GM19463 (cell line): ENCODE measurements at regions not wholly inside any gene's neighbourhood (a gene's known extent, or its start where the extent isn't known, plus 50 kb on each side); places are given as distances from the start of the nearest gene placed in this dataset.

ENCODE experiments used
- ATAC-seq: cut with Tn5 transposase; IDR thresholded peaks from one replicate; pipeline ENCODE4 v1.9.1; 2021; ENCODE audit warnings: mild to moderate bottlenecking, moderate library complexity; ENCODE audit not compliant: unreplicated experiment

DNA sequence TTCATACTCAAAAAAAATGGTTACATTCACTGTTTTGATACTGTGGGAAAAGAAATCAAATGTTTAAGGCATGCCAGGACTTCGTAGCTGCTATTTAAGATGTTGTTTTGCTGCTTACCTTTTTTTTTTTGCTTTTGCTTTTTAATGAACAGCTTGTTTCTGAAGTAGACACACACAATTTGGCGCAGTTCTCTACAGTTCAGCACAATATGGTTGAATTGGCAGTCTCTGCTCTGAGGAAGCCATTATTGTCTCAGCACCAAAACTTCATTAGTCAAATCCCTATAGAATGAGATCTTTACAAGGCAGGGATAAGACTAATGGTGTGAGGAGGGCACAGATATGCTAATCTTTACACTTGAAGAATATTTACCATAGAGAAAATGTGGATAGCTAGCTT is 197.6 kb downstream of the SLITRK5 start:
- no peak for ATAC-seq

DNA sequence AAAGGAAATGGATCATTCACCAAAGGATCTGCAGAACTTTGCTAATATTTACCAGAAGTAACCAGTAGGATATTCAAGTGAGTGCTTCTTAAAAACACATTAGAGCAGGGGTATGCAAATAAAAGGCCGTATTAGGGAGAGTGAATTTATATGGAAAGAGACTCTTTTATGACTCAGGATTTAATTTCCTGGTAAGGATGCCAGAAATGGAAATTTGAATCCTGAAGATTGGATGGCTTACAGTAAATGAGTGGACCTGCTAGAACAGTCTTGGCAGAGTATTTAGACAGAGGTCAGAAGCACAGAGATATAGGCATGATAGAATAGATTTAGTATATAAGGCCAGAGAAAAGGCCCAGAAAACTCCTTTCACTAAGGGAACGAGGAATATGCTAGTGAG is 201.6 kb downstream of the SLITRK5 start:
- ATAC-seq = no peak

DNA sequence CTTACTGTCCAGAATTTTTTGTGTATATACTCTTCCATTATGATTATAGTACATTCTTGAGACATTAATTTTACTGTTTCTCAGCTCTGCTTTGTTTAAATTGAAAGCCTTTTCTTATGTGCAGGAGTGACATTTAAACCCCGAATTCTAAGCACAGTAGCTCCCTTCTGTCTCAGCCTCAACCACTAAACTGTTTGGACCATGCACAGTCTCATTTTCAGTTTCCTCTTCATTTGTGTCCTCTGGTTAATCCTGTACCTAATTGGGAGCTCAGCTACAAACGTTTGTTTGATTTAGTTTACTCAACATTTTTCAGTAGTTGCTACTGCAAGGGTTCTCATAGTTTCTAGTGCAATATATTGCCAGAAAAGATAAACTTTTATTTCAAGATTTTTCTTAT is 206.3 kb downstream of the SLITRK5 start:
- ATAC-seq = no peak

DNA sequence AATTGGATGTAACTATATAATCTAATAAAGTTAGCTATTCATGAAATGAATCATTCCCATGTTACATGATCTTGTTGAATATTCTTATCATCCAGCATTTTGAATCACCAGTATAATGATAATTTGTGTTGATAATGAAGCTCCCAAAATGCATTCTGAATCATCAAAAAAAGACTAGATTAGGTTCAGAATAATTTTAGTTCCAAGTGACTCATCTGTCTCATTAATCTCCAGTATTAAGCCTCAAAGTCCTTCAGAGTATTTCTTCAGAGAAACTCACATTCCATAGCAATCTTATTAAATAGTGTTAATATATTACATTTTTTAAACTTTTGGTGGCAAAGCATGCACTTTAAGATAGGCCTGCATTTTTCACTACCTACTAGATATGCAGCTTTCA is 207.5 kb downstream of the SLITRK5 start:
- no peak for ATAC-seq

DNA sequence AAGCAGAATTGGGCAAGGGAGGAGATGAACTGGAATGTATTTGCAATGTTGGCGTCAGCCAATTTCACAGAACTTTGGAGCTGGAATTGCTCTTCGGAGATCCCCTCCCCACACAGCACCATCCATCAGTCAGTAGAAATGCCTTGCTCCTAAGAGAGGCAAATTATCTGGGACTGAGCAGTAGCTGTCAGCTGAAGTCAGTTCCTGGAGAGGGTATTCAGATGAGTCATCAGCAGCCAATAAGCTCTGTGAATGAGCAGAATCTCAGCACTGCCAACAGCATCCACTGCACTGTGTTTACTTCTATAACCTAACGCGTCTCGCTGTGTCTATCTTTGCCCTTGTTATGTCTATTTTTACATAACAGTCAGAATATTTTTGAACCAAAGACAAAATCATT is 213.7 kb downstream of the SLITRK5 start:
- ATAC-seq = no peak

DNA sequence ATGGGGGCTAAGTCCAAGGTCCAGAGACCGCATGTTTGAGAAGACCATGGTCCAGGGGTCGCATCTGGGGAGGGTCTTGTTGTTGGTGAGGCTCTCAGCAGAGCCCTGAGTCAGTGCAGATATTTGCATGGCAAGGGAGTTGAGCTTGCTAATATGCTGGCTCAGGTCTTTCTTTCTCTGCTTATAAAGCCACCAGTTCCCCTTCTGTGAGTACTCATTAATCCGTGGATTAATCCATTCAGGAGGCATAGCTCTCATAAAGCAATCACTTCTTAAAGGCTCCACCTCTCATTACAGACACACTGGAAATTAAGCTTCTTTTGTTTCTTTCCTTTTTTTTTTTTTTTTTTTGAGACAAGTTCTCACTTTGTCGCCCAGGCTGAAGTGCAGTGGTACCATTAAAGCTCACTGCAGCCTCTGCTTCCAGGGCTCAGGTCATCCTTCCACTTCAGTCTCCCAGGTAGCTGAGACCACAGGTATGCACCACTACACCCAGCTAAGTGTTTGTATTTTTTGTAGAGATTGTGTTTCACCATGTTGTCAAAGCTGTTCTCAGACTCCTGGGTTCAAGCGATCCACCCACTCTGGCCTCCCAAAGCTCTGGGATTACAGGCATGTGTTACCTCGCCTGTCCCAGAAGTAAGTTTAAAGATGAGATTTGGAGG is 216.4 kb downstream of the SLITRK5 start:
- ATAC-seq = no peak

DNA sequence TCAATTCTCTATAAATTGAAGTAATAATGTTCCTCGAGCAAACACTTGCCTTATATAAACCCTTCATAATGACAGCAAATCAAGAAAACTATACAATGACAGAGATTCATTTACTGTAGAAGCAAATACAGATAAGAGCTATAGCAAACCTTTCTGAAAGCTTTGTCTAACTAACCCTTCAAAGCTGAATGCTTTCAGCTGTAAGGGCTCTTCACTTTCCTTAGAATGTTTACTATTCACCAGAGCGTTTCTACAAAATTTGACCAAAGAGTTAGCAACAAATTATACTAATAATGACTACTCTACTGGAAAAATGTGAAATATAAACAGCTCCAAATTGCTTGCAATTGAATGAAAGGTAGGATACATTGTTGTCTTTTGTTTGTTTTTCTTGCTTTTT is 218.1 kb downstream of the SLITRK5 start:
- no peak for ATAC-seq

DNA sequence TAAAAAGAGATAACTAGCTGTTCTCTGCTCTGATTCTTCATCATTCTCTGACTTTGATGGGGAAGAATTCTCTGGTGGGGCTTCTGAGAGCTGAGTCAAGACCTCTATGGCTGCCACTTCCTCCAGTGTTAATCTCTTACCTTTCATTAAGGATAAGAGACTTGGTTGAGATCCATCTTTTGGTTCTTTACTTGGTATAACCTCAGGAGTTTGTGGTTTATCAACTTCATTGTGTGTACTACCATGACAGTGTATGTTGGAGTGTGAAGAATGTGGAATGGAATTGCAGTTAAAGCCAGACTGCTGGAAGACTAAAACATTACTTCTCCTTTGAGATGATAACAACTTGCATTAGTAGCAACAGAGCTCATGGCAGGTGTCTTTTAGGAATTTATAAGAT is 222.0 kb downstream of the SLITRK5 start:
- no peak for ATAC-seq

DNA sequence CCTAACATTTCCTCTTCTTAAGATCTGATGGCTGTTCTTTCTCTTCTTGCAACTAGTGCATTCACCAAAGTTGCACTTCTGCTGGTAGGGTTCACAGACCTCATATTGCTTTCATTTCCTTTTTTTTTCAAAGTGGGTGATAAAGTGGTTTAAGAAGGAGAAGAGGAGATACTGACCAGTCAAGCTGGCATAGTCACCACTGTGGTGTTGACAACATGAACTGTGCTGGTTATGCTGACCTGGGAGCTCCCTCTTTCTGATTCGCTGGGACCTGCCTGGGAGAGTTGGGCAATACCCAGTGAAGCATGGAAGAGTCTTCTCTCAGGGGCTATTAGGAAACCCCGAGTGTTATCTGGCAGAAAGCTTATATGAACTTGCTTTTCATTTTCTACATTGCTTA is 222.9 kb downstream of the SLITRK5 start:
- no peak for ATAC-seq

DNA sequence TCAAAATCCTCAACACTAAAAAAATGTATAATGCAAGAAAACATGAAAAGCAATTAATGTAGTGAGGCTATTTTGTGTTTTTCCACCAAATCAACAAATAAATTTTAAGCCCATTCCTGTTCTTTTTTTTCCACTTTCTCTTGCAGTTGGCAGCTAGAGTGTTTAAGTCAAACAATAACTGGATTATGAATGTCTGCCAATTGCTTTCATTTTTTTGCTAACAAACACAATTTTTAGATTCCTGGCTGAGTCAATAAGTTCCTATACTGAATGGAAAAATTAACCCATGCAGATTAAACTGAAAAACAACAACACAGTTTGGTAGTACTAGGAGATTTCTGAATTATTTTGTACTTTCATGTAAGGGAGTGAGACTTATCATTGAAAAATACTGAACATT is 232.4 kb downstream of the SLITRK5 start:
- ATAC-seq = no peak

DNA sequence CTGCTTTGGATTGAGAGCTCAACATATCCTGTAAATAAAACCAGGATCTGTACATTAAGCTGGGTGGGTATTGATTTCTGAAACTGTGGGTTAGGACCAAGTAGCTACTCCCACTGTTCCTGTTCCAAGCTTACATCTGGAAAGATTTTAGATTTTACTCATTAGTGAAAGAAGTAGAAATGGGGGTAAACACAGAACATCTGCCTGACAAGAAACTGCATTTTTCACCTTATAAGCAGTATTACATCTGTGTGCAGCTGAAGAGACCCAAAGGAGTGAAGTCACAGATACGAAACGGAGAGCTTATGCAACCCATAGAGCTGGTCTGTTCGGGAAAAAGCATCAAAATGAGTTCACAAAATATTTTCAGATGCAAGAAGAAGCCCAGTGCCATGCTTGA is 235.2 kb downstream of the SLITRK5 start:
- ATAC-seq = no peak

DNA sequence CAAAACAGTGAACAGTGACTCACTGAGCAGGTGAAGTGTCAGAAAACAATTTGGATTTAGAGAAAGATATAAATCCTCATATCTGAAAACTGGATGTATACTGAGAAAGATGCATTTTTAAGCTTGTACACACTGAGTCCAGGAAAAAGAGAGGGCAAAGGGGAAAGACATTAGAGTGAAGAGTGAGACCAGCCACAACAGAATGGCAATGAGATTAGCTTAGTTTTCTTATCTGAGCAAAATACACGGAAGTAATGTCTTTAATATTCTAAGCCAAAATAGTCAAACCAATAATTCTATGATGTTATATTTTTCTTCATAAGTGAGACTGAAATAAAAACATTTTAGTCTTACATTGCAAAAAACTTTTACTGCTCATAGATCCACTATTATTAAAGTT is 236.0 kb downstream of the SLITRK5 start:
- no peak for ATAC-seq

DNA sequence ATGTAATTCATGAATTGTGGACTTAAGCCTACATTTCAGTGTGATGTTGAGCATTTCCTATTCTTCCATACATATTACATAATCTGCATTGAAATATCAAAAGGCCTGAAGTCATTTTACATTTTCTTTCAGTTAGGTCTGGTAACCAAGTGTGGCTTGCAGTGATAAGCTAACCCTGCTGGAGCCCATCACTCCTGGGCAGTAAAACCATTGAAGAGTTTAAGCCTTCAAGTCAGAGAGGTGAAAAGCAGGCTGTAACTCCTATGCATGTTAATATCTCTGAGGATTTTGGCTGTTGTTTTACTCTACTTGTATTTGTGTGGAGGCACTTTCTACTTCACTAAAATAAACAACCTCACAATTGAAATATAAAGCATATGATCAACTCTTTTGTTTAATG is 248.8 kb downstream of the SLITRK5 start:
- no peak for ATAC-seq

DNA sequence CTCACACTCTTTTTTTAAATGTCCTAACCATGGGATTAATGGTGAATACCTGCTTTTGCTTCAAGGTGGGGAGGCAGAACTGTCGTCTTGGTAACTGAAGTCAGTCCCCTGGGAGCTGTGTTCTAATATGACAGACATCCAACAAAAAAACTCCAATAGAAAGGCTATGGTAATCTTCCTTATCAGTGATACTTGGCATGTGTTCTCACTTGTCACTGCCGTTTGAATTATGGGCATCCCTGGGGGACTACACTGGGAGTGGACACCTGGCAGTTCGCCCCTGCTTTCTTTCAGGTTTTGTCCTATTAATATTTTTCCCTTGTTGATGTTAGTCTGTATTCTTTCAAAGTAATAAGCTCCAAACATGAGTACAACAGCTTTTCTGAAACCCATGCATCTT is 252.6 kb downstream of the SLITRK5 start:
- no peak for ATAC-seq

DNA sequence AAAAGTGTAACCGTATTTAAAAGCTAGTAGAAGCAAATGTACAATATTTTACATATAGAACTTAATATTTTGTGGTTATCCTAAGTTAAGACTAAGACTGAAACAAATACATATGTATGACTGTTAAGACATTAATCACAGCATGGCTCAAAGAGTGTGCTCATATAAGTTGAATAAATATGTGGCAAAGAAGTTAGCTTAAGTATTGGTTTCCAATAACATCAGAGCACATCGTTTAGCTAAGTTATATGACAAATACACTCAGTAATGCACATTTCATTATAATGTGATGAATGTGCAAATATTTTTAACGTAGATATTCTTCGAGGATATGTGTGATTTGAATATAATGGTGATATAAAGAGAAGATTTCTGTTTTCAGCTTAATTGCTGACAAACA is 253.8 kb downstream of the SLITRK5 start:
- ATAC-seq = no peak

DNA sequence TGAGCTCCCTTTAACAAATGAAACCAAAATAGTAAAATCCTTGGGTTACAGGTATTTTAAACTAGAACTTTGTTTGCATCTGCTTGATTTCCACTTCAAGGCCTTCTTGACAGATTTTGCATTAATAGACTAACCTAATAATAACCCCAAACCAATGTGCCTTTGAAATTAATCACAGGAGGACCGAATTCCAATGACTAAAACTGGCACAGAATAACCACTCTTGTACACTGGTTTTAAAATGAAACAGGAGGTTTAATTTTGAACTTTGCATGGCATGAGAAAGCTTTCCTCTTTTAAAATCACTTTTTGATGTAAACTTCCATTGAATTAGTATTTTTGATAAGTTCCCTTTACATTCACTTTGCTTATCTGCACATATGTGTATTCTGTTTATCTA is 269.6 kb downstream of the SLITRK5 start:
- ATAC-seq = no peak

DNA sequence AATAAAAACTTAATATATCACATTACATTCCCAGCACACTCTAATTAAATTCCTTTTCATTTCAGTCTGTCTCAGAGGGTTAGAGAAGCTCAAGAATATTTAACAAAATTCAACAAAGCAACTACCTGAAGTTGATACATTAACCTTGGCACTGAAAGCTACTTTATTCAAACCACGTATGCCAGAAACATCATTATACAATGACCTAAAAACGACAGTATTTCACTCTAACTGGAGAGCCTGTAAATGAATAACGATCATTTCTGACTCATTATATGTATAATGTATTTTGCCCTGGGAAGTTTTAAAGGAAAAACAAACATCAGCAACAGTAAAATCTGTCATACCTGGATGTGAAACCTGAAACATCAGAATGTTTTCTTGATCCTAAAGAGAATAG is 270.1 kb downstream of the SLITRK5 start:
- no peak for ATAC-seq

DNA sequence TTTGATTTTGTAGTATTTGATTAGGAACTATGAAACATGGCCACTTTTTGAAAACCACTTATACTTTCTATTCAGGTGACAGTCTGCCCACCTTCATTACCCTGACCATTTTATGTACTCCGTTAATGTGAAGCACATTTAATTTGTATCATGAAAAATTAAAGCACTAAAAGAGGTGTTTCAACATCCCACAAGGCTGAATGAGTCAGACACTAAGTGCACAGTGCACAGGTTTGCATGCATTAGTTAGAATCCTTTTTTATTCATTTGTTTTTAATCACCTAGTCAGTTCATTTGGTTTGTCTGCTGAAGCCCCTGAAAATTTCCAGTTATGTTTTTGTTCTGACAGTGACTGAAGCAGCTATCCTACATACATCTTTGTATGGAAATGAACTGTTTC is 271.0 kb downstream of the SLITRK5 start:
- no peak for ATAC-seq

DNA sequence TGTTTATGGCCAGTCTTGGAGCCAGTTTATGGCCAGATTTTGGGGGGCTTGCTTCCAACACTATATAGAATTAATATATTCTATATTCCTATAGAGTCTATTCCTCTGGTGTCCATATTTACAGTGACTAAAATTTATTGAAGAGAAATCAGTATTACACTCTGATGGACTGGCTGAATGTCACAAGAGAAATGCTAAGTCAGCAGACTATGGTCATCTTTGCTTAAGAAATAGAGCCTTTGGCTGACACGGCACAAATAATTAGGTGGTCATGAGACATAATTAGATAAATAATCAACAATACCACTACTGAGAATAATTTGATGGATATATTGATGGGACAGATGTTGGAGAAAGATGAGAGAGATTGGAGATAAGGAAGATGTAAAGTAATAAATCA is 272.9 kb downstream of the SLITRK5 start:
- no peak for ATAC-seq

DNA sequence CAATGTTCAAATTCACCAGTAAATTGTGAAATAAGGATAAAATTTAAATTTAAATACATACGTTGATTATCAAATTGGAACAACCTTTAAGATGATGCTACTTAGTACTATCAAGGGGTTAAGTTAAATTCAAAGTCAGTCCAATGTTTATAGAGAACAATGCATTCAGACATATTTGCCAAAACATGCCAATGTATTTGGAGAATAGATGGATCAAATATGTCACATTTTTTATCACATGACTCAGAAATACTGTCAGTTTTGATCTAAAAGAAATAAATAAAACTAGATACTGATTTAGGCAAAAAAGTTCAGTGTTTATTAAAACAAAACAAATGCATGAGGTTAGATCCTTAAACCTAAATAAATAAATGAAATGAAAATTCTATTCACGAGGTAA is 281.2 kb downstream of the SLITRK5 start:
- ATAC-seq = no peak

DNA sequence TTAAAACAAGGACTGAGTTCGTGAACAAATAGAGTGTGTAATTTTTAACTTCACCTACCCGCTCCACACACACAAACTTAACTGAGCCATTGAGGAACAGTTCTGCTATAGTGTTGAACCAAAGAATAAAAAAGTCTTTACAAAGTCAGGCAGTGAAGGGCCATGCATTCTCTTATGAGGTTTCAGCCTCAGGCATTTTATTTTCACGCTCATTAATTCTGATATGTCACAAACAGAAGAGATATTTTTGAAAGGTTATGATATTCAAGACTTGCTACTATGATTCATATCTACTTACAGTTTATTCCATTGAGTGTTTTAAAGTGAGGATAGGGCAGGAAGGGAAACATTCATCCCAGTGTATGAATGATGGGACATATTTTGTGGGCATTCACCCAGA is 282.2 kb downstream of the SLITRK5 start:
- no peak for ATAC-seq

DNA sequence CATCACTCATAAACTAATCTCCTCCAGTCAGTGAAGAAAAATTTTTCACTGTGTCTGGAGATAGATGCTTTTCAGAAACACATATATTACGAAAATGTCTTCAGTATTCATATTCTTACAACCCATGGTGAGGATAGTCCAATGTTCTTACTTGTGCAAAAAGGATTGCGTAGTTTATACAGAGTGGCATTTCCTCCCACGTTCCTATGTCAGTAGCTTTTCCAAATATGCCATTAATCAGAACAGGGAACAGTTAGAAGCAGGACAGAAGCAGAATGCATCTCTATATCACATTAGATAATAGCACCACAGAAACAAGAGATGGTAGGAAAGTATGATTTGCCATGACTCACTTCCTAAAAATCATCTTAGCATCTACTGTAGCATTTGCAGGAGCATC is 282.9 kb downstream of the SLITRK5 start:
- no peak for ATAC-seq

DNA sequence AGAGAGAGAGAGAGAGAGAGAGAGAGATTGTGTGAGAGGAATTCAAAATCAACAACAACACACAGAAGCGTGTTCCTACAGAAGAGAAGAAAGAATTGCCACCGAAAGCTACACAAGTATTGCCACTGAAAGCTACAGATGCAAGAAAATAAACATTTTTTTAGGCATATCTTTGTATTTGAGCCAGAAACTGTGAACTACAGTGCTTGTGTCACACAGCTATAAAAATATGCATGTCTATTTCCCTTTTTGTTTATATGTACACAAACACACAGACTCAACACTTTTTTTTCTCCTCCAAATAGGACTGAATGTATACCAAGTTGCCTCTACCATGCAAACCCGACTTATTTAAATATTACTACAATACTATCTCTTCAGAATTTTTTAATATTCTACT is 290.4 kb downstream of the SLITRK5 start:
- ATAC-seq = no peak

DNA sequence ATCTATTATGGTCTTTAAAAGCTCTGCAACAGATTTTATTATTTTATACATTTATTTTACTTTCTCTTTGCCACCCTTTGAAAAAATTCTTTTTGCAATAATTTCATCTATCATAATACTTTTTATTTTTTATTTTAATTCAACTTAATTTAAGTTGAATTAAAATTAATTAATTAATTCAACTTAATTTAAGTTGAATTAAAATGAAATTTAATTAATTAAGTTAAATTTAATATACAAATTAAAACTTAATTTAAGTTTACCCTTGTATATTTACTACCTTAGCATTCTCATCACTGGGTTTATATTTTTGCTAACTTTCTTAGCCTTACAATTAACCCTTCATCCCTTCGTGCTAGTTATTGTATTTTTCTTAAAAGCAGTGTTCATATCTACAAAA is 301.4 kb downstream of the SLITRK5 start:
- no peak for ATAC-seq
